Neural progenitor cell (in vitro differentiated cells): ENCODE measurements at regions not wholly inside any gene's neighbourhood (a gene's known extent, or its start where the extent isn't known, plus 50 kb on each side); places are given as distances from the start of the nearest gene placed in this dataset.
"Not testable (repeated sequence)": the region's sequence is repeated elsewhere in the genome, so short reads cannot be mapped to it uniquely, and the experiment has no call there.

Source experiments
- DNase-seq: peaks from one replicate; pipeline ENCODE4 v3.0.0-alpha.2; 2016; ENCODE audit warnings: low spot score
- H2AFZ ChIP-seq: fragments of 200-600 bp; sonication (generic); replicated peaks from 2 replicates; pipeline ENCODE4 v1.6.1; 2016; ENCODE audit warnings: antibody characterized with exemption
- H3F3A ChIP-seq: fragments of 200-600 bp; sonication (generic); 2 replicates; pipeline ENCODE4 v1.6.1; 2016; ENCODE audit warnings: antibody characterized with exemption, low read depth
- H3K27ac ChIP-seq: fragments of 200-600 bp; sonication (generic); 2 replicates; pipeline ENCODE4 v1.5.1; 2016; ENCODE audit warnings: mild to moderate bottlenecking
- H3K27me3 ChIP-seq: fragments of 200-600 bp; sonication (generic); 2 replicates; pipeline ENCODE4 v1.6.1; 2016; ENCODE audit warnings: mild to moderate bottlenecking, moderate library complexity
- H3K36me3 ChIP-seq: fragments of 200-600 bp; sonication (generic); 2 replicates; pipeline ENCODE4 v1.5.1; 2016
- H3K4me1 ChIP-seq: fragments of 200-600 bp; sonication (generic); 2 replicates; pipeline ENCODE4 v1.6.1; 2016; ENCODE audit warnings: mixed run types
- H3K4me2 ChIP-seq: fragments of 200-600 bp; sonication (generic); 2 replicates; pipeline ENCODE4 v1.6.1; 2016
- H3K4me3 ChIP-seq: fragments of 200-600 bp; sonication (generic); 2 replicates; pipeline ENCODE4 v1.5.1; 2016
- H3K79me2 ChIP-seq: fragments of 200-600 bp; sonication (generic); 2 replicates; pipeline ENCODE4 v1.6.1; 2016; ENCODE audit warnings: low read depth
- H3K9ac ChIP-seq: fragments of 200-600 bp; sonication (generic); 2 replicates; pipeline ENCODE4 v1.6.1; 2016
- H3K9me3 ChIP-seq: fragments of 200-600 bp; sonication (generic); 2 replicates; pipeline ENCODE4 v1.5.1; 2016; ENCODE audit warnings: low read depth
- H4K20me1 ChIP-seq: fragments of 200-600 bp; sonication (generic); 2 replicates; pipeline ENCODE4 v1.6.1; 2016; ENCODE audit warnings: low read depth
- H3K27ac Mint-ChIP-seq: 3 replicates; pipeline ENCODE4 v1.8.0; 2021; ENCODE audit warnings: mixed read lengths
- H3K27me3 Mint-ChIP-seq: 2 replicates; pipeline ENCODE4 v1.8.0; 2022; ENCODE audit warnings: low read depth, mild to moderate bottlenecking, inconsistent platforms, moderate library complexity, mixed read lengths; ENCODE audit not compliant: insufficient read depth
- H3K36me3 Mint-ChIP-seq: 3 replicates; pipeline ENCODE4 v1.8.0; 2021; ENCODE audit warnings: mixed read lengths
- H3K4me1 Mint-ChIP-seq: 3 replicates; pipeline ENCODE4 v1.8.0; 2021; ENCODE audit warnings: mixed read lengths
- H3K4me3 Mint-ChIP-seq: 3 replicates; pipeline ENCODE4 v1.8.0; 2021; ENCODE audit warnings: mild to moderate bottlenecking, moderate library complexity, mixed read lengths
- H3K9me3 Mint-ChIP-seq: 3 replicates; pipeline ENCODE4 v1.8.0; 2020; ENCODE audit warnings: mixed read lengths
- CTCF ChIP-seq: fragments of 200-600 bp; sonication (generic); IDR thresholded peaks from 2 replicates; pipeline ENCODE4 v1.5.1; 2017; ENCODE audit warnings: antibody characterized with exemption, mild to moderate bottlenecking
- EZH2 ChIP-seq: fragments of 200-600 bp; sonication (generic); IDR thresholded peaks from 2 replicates; pipeline ENCODE4 v1.6.1; 2017; ENCODE audit warnings: antibody characterized with exemption, mild to moderate bottlenecking, moderate library complexity

GRCh38 chr17:45586651-45586934 is 96.1 kb upstream of the PLEKHM1 start:
- not testable (repeated sequence) for H3K4me1 ChIP-seq, H2AFZ ChIP-seq, H3K9me3 Mint-ChIP-seq, H3F3A ChIP-seq, H3K27me3 Mint-ChIP-seq, H3K9me3 ChIP-seq, H3K27me3 ChIP-seq, H3K9ac ChIP-seq, H3K27ac ChIP-seq, DNase-seq, H3K36me3 ChIP-seq, H3K4me3 ChIP-seq, H3K4me3 Mint-ChIP-seq, H3K27ac Mint-ChIP-seq
- peaks cover 25% of the 10 kb centered on the region for H3K4me1 Mint-ChIP-seq
- peaks cover 17% of the 10 kb centered on the region for H4K20me1 ChIP-seq
- TF ChIP-seq EZH2: peak; percentile 13
- peak overlapping the region; percentile 95 for H3K4me2 ChIP-seq
- peaks cover 21% of the 10 kb centered on the region for H3K36me3 Mint-ChIP-seq
- peaks cover 31% of the 10 kb centered on the region for H3K79me2 ChIP-seq

DNA sequence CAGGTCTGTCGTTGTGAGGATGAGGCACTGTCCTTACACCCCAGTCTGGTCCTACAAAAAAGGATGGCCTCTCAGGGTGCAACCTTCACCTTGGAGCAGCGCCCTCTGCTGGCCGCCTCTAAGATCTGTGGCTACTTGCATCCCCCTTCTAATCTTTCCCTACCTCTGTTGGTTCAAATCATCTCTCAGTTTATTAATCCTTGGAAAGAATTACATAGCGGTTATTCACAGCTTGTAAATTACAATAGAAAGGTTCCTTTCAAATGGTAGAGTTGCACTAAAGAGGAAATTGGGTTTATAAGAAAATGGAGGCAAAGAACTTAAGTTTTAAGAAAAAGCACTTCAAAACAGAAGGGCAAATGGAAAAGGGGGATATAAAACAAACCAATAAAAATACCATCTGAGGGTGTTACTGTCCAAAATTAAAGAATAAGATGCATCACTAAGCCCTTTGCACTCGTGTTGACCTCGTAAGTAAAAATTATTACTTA is 102.0 kb upstream of the PLEKHM1 start:
- H3F3A ChIP-seq, H3K27me3 Mint-ChIP-seq, H3K36me3 ChIP-seq, H3K9ac ChIP-seq, H3K4me2 ChIP-seq, H3K9me3 Mint-ChIP-seq, H3K9me3 ChIP-seq, H3K36me3 Mint-ChIP-seq, H3K4me1 ChIP-seq, H3K27ac ChIP-seq, H3K27me3 ChIP-seq, H3K27ac Mint-ChIP-seq, H3K4me3 Mint-ChIP-seq, H3K79me2 ChIP-seq, H4K20me1 ChIP-seq, H2AFZ ChIP-seq, H3K4me3 ChIP-seq, H3K4me1 Mint-ChIP-seq: not testable (repeated sequence)
- TF ChIP-seq CTCF: peak; percentile 64
- DNase-seq: peak; percentile 48

DNA sequence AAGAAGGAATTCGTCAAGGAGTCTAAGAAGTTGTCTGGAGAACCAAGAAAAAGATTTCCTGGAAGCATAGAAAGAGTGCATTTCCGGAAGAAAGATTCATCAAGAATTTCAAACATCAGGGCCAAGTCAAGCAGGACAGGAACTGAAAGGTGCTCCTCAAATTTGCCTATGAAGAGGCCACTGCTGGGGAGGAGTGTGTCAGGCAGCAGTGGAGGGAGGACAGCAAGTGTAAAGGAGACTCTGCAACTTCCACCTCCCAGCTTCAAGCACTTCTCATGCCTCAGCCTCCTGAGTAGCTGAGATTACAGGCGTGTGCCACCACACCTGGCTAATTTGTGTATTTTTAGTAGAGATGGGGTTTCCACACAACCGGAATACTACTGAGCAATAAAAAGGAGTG is 105.8 kb upstream of the PLEKHM1 start:
- H3K4me2 ChIP-seq, H2AFZ ChIP-seq, H3K27me3 ChIP-seq, H3F3A ChIP-seq, H3K36me3 ChIP-seq, H4K20me1 ChIP-seq, H3K79me2 ChIP-seq, H3K4me3 ChIP-seq, H3K27ac ChIP-seq, H3K4me1 Mint-ChIP-seq, H3K9me3 Mint-ChIP-seq, H3K4me3 Mint-ChIP-seq, H3K9ac ChIP-seq, DNase-seq, H3K9me3 ChIP-seq, H3K27me3 Mint-ChIP-seq, H3K4me1 ChIP-seq, H3K36me3 Mint-ChIP-seq, H3K27ac Mint-ChIP-seq: not testable (repeated sequence)

GRCh38 chr17:45600052-45601012 is 109.8 kb upstream of the PLEKHM1 start:
- H3K4me2 ChIP-seq, H3K9ac ChIP-seq, H3K36me3 ChIP-seq, DNase-seq, H3F3A ChIP-seq, H3K4me3 Mint-ChIP-seq, H3K9me3 ChIP-seq, H3K4me1 Mint-ChIP-seq, H3K9me3 Mint-ChIP-seq, H3K27me3 Mint-ChIP-seq, H3K27ac Mint-ChIP-seq, H4K20me1 ChIP-seq, H3K79me2 ChIP-seq, H3K4me3 ChIP-seq, H3K27ac ChIP-seq, H3K4me1 ChIP-seq, H2AFZ ChIP-seq, H3K36me3 Mint-ChIP-seq: not testable (repeated sequence)
- peaks cover 12% of the 10 kb centered on the region for H3K27me3 ChIP-seq

- H3K4me3 ChIP-seq, H3K27ac Mint-ChIP-seq: not testable (repeated sequence)
Measured at GRCh38 chr17:45601013-45601412, 110.5 kb upstream of the PLEKHM1 start.

More at GRCh38 chr17:45601013-45601412, 110.5 kb upstream of the PLEKHM1 start:
- not testable (repeated sequence) for H3K9ac ChIP-seq, H3F3A ChIP-seq, H3K27me3 Mint-ChIP-seq, H3K9me3 ChIP-seq, H3K4me1 ChIP-seq, H3K4me1 Mint-ChIP-seq, H3K79me2 ChIP-seq, H2AFZ ChIP-seq, H3K9me3 Mint-ChIP-seq, H3K36me3 Mint-ChIP-seq, H3K4me2 ChIP-seq, H3K27ac ChIP-seq, H3K36me3 ChIP-seq, DNase-seq, H4K20me1 ChIP-seq, H3K4me3 Mint-ChIP-seq
- peaks cover 12% of the 10 kb centered on the region for H3K27me3 ChIP-seq
